Fibroblast of pulmonary artery (primary cell): ENCODE measurements at regions not wholly inside any gene's neighbourhood (a gene's known extent, or its start where the extent isn't known, plus 50 kb on each side); places are given as distances from the start of the nearest gene placed in this dataset.

Experiments used
- DNase-seq: peaks from one replicate; pipeline ENCODE4 v3.0.0-alpha.2; 2010; ENCODE audit warnings: low read depth
- H3K4me3 ChIP-seq: replicated peaks from 2 replicates; pipeline ENCODE4 v1.5.1; 2011; ENCODE audit warnings: low read depth, mild to moderate bottlenecking, control low read depth, low read length, moderate library complexity
- TF ChIP-seq, protein P1 (sequence below): IDR thresholded peaks from 2 replicates; pipeline ENCODE4 v1.5.1; 2011; ENCODE audit warnings: mild to moderate bottlenecking, control low read depth, low read length, inconsistent platforms; ENCODE audit errors: missing control alignments

DNA sequence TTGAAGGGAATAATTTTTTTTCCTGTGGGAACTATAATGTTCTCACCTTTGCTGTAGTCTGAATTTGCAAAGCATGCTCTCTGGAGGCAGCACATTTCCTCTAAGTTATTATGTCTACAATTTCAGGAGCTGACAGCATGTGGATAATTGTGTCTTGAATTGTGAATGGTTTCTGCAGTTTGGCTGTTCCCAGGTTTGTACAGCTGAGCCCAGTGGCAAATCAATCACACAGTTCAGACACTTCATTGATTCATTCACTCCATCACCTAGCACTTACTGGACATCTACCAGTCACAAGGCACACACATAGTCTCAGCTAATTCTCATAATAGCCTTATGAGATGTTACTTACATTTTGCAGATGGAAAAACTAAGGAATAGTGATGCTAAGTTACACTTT is 219.0 kb upstream of the ROPN1 start:
- DNase-seq = no peak
- TF ChIP-seq, protein P1, sequence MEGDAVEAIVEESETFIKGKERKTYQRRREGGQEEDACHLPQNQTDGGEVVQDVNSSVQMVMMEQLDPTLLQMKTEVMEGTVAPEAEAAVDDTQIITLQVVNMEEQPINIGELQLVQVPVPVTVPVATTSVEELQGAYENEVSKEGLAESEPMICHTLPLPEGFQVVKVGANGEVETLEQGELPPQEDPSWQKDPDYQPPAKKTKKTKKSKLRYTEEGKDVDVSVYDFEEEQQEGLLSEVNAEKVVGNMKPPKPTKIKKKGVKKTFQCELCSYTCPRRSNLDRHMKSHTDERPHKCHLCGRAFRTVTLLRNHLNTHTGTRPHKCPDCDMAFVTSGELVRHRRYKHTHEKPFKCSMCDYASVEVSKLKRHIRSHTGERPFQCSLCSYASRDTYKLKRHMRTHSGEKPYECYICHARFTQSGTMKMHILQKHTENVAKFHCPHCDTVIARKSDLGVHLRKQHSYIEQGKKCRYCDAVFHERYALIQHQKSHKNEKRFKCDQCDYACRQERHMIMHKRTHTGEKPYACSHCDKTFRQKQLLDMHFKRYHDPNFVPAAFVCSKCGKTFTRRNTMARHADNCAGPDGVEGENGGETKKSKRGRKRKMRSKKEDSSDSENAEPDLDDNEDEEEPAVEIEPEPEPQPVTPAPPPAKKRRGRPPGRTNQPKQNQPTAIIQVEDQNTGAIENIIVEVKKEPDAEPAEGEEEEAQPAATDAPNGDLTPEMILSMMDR = no peak
- H3K4me3 ChIP-seq = no peak overlapping the region

DNA sequence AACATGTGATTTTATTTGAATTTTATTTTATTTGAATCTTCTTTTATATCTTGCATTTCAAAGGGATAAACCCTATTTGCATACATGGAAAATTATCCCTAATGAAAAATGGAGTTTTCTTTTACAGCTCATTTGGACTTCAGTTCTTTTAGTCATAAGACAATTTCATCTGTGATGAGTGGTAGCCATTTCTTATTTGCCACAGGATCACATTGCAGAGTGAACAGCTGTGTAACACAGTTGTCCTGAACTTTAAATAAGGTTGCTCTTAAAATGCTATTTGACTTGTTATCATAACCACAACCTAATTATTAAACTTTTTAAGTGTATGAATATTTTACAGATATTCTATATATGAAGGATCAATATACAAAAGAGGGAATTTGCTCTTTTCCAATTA is 221.7 kb upstream of the ROPN1 start:
- DNase-seq = no peak
- H3K4me3 ChIP-seq = no peak overlapping the region
- TF ChIP-seq, protein P1 = no peak

DNA sequence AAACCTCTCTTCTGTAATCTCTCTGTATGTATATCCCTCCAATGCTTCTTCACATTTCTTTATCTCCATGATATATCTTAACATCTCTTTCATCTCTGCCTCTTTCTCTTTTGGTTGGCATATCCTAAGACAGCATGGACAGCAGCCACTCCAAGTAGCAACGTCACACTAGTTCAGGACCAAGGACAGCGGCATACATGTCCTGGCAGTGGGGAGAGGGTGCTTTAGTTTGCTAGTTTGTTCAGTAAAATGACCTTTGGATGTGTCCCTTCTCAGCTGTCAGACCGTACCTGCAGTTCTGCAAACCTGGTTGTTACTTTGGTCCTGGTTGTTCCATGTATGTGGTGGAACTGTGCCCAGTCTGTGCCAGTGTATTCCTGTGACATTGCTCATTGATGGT is 225.6 kb upstream of the ROPN1 start:
- TF ChIP-seq, protein P1 = no peak
- peak; percentile 86 for DNase-seq
- no peak overlapping the region for H3K4me3 ChIP-seq

DNA sequence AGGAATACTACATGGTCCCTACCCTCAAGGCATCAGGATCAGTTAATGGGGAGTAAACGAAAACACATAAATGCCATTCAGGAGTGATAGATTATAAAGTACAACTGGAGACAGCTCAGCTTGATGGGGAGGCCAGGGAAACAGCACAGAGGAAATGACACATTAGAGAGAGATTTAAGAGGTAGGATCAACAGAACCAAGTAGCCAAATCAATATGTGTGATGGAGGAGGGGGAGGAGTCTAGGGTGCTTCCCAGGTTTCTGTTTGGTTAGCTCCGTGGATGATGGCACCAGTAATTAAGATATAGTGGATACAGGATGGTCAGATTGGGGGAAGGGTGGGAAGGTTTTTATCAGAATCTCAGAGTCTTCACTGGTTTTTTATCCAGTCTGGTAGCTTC is 229.5 kb upstream of the ROPN1 start:
- TF ChIP-seq, protein P1 = no peak
- no peak overlapping the region for H3K4me3 ChIP-seq
- DNase-seq = peak; percentile 14

DNA sequence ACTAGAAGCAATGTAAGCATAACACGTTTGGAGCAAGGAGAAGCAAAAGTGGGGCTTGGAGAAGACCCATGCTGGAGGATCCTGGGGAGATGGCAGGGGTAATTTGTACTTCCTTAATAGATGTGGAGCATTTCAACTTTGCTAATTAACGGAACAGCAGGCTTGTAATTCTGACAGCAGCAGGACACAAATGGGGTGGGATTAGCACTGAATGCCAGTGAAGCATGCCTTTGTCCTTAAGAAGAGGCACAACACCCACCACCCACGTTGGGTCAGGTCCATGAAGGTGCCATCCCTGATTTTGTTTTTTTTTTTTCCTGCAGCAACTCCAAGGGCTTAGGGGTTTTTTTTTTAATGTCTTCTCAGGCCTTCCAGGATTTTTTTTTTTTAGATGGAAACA is 231.9 kb upstream of the ROPN1 start:
- TF ChIP-seq, protein P1 = no peak

DNA sequence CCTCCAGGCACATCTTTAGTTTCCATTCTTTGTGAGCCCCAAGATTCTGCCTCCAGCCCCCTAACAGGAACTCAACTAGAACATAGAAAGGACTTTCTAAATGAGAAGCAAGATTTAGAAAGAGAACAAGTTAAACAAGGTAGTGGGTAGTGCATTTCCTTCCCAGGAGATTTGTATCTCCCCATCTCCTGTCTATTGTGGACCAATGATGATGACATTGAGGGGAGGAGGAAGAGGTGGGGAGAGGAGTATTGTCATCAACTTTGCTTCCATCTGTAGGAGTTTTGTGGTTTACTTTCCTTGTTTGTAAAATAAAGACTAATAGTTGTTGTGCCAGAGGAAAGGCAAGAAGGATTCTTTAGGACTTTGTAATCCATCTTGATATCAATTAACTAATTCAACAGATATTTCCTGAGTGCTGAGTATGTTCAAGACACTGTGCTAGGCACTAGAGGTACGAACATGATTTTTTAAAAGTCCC is 235.3 kb upstream of the ROPN1 start:
- DNase-seq = no peak
- TF ChIP-seq, protein P1 = no peak
- no peak overlapping the region for H3K4me3 ChIP-seq

More for the DNA sequence above, 231.9 kb upstream of the ROPN1 start:
- DNase-seq = no peak
- no peak overlapping the region for H3K4me3 ChIP-seq

DNA sequence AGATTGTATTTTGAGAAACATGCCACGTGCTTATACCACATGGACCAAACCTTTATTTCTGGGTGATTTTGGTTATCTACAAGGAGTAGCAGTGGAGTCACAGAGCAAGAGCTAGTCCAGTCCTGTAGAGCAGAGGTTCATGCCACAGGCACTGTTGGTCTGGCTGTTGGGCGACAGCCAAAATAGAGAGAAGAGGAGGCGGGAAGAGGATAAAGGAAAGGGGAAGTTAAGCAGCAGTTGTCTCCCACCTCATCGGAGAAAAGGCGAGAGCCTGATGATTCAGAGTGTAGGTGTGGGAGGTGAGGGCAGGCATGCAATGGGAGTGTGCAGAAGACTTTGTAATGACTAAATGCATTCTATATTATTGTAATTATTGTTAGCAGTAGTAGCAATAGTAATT is 237.5 kb upstream of the ROPN1 start:
- TF ChIP-seq, protein P1 = no peak
- H3K4me3 ChIP-seq = no peak overlapping the region
- DNase-seq = no peak
